DMS114 treated with DMSO at 0.1 percent for 48 hours (cell line): ENCODE measurements at regions not wholly inside any gene's neighbourhood (a gene's known extent, or its start where the extent isn't known, plus 50 kb on each side); places are given as distances from the start of the nearest gene placed in this dataset.
"Not testable (repeated sequence)": the region's sequence is repeated elsewhere in the genome, so short reads cannot be mapped to it uniquely, and the experiment has no call there.

Experiments used
- DNase-seq: peaks from one replicate; lab custom pipeline; 2025; ENCODE audit not compliant: unreplicated experiment; lab: John Stamatoyannopoulos, UW

GRCh38 chr6:120268256-120268655 lies 918.7 kb upstream of the MAN1A1 start:
- not testable (repeated sequence) for DNase-seq

GRCh38 chr6:120262354-120262753 lies 912.8 kb upstream of the MAN1A1 start:
- no peak for DNase-seq

GRCh38 chr6:120260636-120261035 lies 911.1 kb upstream of the MAN1A1 start:
- no peak for DNase-seq

- DNase-seq, result no peak
Measured at GRCh38 chr6:120254651-120255050, 905.1 kb upstream of the MAN1A1 start.

GRCh38 chr6:120248451-120248850 lies 898.9 kb upstream of the MAN1A1 start:
- no peak for DNase-seq

GRCh38 chr6:120237221-120237620 lies 887.7 kb upstream of the MAN1A1 start:
- no peak for DNase-seq

- DNase-seq, result no peak
Measured at GRCh38 chr6:120230008-120230407, 880.4 kb upstream of the MAN1A1 start.

GRCh38 chr6:120228297-120228696 lies 878.7 kb upstream of the MAN1A1 start:
- no peak for DNase-seq

- DNase-seq, result no peak
Measured at GRCh38 chr6:120219339-120219738, 869.8 kb upstream of the MAN1A1 start.

GRCh38 chr6:120214088-120214499 lies 864.5 kb upstream of the MAN1A1 start:
- no peak for DNase-seq

GRCh38 chr6:120211955-120212792 lies 862.6 kb upstream of the MAN1A1 start:
- no peak for DNase-seq

- DNase-seq, result no peak
Measured at GRCh38 chr6:120202878-120203277, 853.3 kb upstream of the MAN1A1 start.

GRCh38 chr6:120200853-120201252 lies 851.3 kb upstream of the MAN1A1 start:
- DNase-seq, result no peak

GRCh38 chr6:120198033-120198432 lies 848.5 kb upstream of the MAN1A1 start:
- no peak for DNase-seq

- no peak for DNase-seq
Measured at GRCh38 chr6:120186080-120186479, 836.5 kb upstream of the MAN1A1 start.

GRCh38 chr6:120173250-120173649 lies 823.7 kb upstream of the MAN1A1 start:
- no peak for DNase-seq

GRCh38 chr6:120164531-120164930 lies 815.0 kb upstream of the MAN1A1 start:
- DNase-seq, result no peak

GRCh38 chr6:120157873-120158272 lies 808.3 kb upstream of the MAN1A1 start:
- no peak for DNase-seq

- no peak for DNase-seq
Measured at GRCh38 chr6:120147071-120147871, 797.7 kb upstream of the MAN1A1 start.

- no peak for DNase-seq
Measured at GRCh38 chr6:120141601-120142000, 792.0 kb upstream of the MAN1A1 start.

GRCh38 chr6:120137492-120137891 lies 787.9 kb upstream of the MAN1A1 start:
- DNase-seq, result no peak

GRCh38 chr6:120129228-120129627 lies 779.7 kb upstream of the MAN1A1 start:
- DNase-seq, result no peak
